Kidney (tissue), 13 donors: ENCODE measurements at regions not wholly inside any gene's neighbourhood (a gene's known extent, or its start where the extent isn't known, plus 50 kb on each side); places are given as distances from the start of the nearest gene placed in this dataset.

ENCODE experiments used
- DNase-seq, 5 donors: peaks; one replicate each; pipeline ENCODE4 v3.0.0-alpha.2; 2013 to 2020
- FAIRE-seq: peaks from 2 replicates; lab custom pipeline; 2012; peaks lifted over from hg19 to GRCh38; lab: Jason Lieb, UNC
- H3K27ac ChIP-seq, 2 donors: one replicate each; pipeline ENCODE4 v1.7.0; 2013; ENCODE audit warnings: low read depth in 2 of 2, low read length in 2 of 2, inconsistent platforms in 1 of 2
- H3K27me3 ChIP-seq: one replicate; pipeline ENCODE4 v1.7.1; 2013; ENCODE audit warnings: low read length, inconsistent platforms; ENCODE audit not compliant: control insufficient read depth, insufficient read depth
- H3K36me3 ChIP-seq, 3 donors: one replicate each; pipeline versions ENCODE4 v1.7.0 to v1.7.1; 2013; ENCODE audit warnings: low read length in 3 of 3, control low read depth in 1 of 3, inconsistent platforms in 1 of 3; ENCODE audit not compliant: insufficient read depth in 3 of 3, control insufficient read depth in 2 of 3
- H3K4me1 ChIP-seq, 3 donors: one replicate each; pipeline versions ENCODE4 v1.7.0 to v1.7.1; 2013; ENCODE audit warnings: low read length in 3 of 3, inconsistent platforms in 1 of 3, low read depth in 1 of 3; ENCODE audit not compliant: control insufficient read depth in 2 of 3, insufficient read depth in 2 of 3
- H3K4me3 ChIP-seq, 3 donors: one replicate each; pipeline versions ENCODE4 v1.7.0 to v1.8.1; 2013; ENCODE audit warnings: low read length in 3 of 3, control low read depth in 1 of 3, inconsistent platforms in 1 of 3
- H3K9ac ChIP-seq, 3 donors: one replicate each; pipeline versions ENCODE4 v1.7.0 to v1.7.1; 2013; ENCODE audit warnings: low read length in 3 of 3, control low read depth in 1 of 3, inconsistent platforms in 1 of 3
- H3K9me3 ChIP-seq, 3 donors: one replicate each; pipeline versions ENCODE4 v1.7.0 to v1.7.1; 2013; ENCODE audit warnings: low read length in 3 of 3, control low read depth in 1 of 3, inconsistent platforms in 1 of 3; ENCODE audit not compliant: control insufficient read depth in 2 of 3, insufficient read depth in 1 of 3
- CTCF ChIP-seq: IDR thresholded peaks from 3 replicates; pipeline ENCODE4 v1.5.1; 2012; ENCODE audit warnings: mild to moderate bottlenecking, moderate library complexity, borderline replicate concordance; ENCODE audit not compliant: insufficient read depth; ENCODE audit errors: extremely low read depth
- intact Hi-C: fragments of 100-400 bp; cut with DNase I; formaldehyde crosslinking; loops from one replicate; pipeline ENCODE4 v1.11.1; 2022
- donor health status: control.
- donor health status: control.
- donor health status: control.
- donor health status: control.
- donor health status: control.
- donor health status: DM: yes; HTN: yes; CAD: no.
- donor health status: Normal renal cell carcinoma (clear cell type).

GRCh38 chr7:132065989-132066603, 509.7 kb upstream of the PODXL start:
- H3K9ac ChIP-seq = no peak overlapping the region
- H3K36me3 ChIP-seq = no peaks in the 10 kb centered on the region
- no peak overlapping the region for H3K4me3 ChIP-seq
- TF ChIP-seq CTCF = no peak
- DNase-seq (no peak), FAIRE-seq (no peak)
- no peaks in the 10 kb centered on the region for H3K27me3 ChIP-seq
- peaks cover 0 to 8% (median 0%) of the 10 kb centered on the region in 3 donors for H3K4me1 ChIP-seq
- H3K9me3 ChIP-seq = no peaks in the 10 kb centered on the region
- intact Hi-C loops = no loop called here
- peak overlapping the region in 1 of 2 donors; percentile 16 for H3K27ac ChIP-seq

- peaks cover 0 to 8% (median 0%) of the 10 kb centered on the region in 3 donors for H3K4me1 ChIP-seq
- no peaks in the 10 kb centered on the region for H3K36me3 ChIP-seq
- no peaks in the 10 kb centered on the region for H3K27me3 ChIP-seq
- no peak overlapping the region for H3K27ac ChIP-seq
- no peak for TF ChIP-seq CTCF
- DNase-seq (peak in 3 of 5 donors; percentile 23 to 62 (median 33)), FAIRE-seq (no peak)
- intact Hi-C loops = no loop called here
- H3K9me3 ChIP-seq = no peaks in the 10 kb centered on the region
- H3K9ac ChIP-seq = no peak overlapping the region
- H3K4me3 ChIP-seq = no peak overlapping the region
Measured at GRCh38 chr7:132065193-132065988, 509.0 kb upstream of the PODXL start.

DNA sequence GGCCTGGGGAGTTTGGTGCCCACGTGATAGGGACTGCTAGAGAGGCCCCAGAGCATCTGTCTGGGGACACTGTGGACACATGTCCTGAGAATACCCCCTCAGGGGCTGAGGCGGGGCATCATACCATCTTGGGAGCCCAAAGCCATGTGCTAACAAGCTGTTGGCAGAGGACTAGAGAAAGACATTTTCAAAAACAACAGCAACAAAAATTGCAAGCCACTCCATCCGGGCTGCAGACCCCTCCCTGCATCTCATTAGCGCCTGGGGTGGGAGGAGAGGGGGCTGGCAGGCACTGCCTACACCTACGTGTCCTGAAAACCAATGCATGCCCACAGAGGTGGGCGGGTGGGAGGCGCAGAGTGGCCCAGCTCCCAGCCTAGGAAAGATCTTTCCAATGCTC, 507.4 kb upstream of the PODXL start:
- H3K27me3 ChIP-seq = no peaks in the 10 kb centered on the region
- DNase-seq (no peak), FAIRE-seq (no peak)
- no peak overlapping the region for H3K27ac ChIP-seq
- intact Hi-C loops = no loop called here
- no peaks in the 10 kb centered on the region for H3K9me3 ChIP-seq
- H3K4me3 ChIP-seq = no peak overlapping the region
- H3K36me3 ChIP-seq = no peaks in the 10 kb centered on the region
- no peak for TF ChIP-seq CTCF
- H3K4me1 ChIP-seq = peaks cover 0 to 8% (median 0%) of the 10 kb centered on the region in 3 donors
- H3K9ac ChIP-seq = no peak overlapping the region
